GM12873 (cell line): ENCODE measurements at regions not wholly inside any gene's neighbourhood (a gene's known extent, or its start where the extent isn't known, plus 50 kb on each side); places are given as distances from the start of the nearest gene placed in this dataset.

Experiments used
- TF ChIP-seq, protein P1 (sequence below): IDR thresholded peaks from 2 replicates; pipeline ENCODE4 v1.5.1; 2012; ENCODE audit warnings: low read depth, mild to moderate bottlenecking, moderate library complexity, low read length, control low read depth; ENCODE audit not compliant: insufficient read depth; ENCODE audit errors: missing control alignments

DNA sequence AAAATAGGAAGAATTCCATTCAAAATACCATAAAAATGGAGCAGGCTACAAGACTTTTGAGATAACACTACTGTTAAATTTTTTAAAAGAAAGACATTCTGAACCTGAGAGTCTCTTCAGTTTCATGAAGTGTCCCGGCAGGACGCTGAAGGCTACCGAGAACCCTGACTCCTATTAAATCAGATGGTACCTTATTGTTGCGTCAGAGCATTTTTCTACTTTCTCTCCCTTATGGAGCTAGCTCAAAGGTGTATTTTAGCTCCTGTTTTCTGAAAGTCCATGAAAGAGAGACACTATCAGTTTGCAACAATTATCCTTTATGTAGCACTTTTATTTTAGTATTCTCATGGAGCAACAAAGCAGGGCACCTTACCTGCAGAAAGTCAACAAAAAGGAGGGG is 626.7 kb downstream of the IRS1 start:
- TF ChIP-seq, protein P1, sequence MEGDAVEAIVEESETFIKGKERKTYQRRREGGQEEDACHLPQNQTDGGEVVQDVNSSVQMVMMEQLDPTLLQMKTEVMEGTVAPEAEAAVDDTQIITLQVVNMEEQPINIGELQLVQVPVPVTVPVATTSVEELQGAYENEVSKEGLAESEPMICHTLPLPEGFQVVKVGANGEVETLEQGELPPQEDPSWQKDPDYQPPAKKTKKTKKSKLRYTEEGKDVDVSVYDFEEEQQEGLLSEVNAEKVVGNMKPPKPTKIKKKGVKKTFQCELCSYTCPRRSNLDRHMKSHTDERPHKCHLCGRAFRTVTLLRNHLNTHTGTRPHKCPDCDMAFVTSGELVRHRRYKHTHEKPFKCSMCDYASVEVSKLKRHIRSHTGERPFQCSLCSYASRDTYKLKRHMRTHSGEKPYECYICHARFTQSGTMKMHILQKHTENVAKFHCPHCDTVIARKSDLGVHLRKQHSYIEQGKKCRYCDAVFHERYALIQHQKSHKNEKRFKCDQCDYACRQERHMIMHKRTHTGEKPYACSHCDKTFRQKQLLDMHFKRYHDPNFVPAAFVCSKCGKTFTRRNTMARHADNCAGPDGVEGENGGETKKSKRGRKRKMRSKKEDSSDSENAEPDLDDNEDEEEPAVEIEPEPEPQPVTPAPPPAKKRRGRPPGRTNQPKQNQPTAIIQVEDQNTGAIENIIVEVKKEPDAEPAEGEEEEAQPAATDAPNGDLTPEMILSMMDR = no peak

DNA sequence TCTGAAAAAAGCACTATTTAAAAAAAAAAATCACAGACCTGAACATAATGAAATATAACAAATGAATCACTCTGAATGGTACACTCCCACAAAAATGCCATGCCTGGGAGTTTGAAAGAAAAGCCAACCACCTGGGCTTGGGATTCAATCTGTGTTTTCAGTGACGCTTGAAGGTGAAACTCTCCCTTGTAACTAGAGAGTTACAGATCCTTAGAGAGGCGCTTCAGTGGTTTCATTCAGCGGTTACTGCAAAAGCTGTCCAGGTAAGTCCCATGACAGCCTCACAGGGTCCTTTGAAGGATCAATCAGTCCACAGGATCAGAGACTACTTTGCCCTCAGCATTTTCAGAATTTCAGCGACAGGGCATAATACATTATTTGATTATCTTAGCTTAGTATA is 627.3 kb downstream of the IRS1 start:
- TF ChIP-seq, protein P1 = no peak

GRCh38 chr2:226169751-226170581 is 629.7 kb downstream of the IRS1 start:
- TF ChIP-seq, protein P1 = no peak

DNA sequence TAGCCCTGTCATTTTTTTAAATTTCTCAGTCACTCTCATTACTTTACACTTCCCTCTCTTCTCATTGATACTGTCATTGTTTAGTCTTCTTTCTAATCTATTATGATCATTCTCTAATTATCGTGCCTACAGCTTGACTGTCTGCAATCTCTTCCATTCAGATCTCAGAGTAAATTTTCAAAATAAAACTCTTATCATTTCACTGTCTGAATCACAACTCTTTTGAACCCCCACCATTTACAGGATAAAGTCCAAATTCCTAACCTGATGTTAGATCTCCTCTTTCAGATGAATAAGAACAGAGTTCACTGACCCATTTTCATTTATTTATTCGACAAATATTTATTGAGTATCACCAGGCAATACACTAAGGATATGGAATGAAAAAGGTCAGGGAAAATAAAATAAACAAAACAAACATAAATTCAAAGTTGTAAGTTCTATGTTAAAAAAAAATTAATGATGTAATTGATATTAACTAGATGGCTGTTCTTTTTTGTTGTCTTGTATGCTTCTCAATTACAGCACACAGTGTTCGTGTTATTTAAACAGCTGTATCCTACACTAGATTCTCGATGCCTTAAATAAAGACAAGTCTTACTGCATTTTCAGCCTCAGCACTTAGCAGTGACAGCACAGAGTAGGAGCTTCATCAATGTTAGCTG is 631.0 kb downstream of the IRS1 start:
- TF ChIP-seq, protein P1 = no peak

DNA sequence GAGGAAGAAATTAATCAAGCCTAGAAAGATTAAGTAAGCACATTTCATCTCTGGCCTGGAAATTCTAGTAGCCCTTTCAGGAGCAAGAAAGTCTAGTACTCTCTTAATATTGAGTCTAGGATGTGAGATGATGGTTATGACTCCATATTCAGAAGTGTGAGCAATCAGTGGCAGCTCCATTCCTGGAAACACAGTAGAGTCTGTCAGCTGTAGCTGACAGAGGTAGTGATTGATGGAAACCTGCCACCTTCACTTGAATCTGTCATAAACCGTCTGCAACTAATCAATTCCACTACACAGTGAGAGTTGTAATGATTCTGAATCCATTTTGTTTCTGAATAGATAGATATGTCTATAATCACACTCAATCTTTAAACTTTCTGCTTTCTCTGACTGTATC is 635.1 kb downstream of the IRS1 start:
- TF ChIP-seq, protein P1 = no peak

- TF ChIP-seq, protein P1 = no peak
Measured at GRCh38 chr2:226159875-226160479, 639.6 kb downstream of the IRS1 start.

DNA sequence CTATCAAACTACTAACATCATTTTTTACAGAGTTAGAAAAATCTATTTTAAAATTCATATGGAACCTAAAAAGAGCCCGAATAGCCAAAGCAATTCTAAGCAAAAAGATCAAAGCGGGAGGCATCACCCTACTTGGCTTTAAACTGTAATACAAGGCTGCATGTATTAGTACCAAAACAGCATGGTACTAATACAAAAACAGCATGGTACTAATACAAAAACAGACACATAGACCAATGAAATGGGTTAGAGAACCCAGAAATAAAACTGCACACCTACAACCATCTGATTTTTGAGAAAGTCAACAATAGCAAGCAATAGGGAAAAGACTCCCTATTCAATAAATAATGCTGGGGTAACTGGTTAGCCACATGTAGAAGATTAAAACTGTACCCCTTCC is 640.7 kb downstream of the IRS1 start:
- TF ChIP-seq, protein P1 = no peak
